Left colon (tissue), 2 donors: ENCODE measurements at regions not wholly inside any gene's neighbourhood (a gene's known extent, or its start where the extent isn't known, plus 50 kb on each side); places are given as distances from the start of the nearest gene placed in this dataset.
"Not testable (repeated sequence)": the region's sequence is repeated elsewhere in the genome, so short reads cannot be mapped to it uniquely, and the experiment has no call there.

Experiments used
- ATAC-seq: fragments of 200-7000 bp; cut with Tn5 transposase; one replicate; pipeline ENCODE4 v1.9.1; 2020; ENCODE audit warnings: mild to moderate bottlenecking, moderate library complexity
- DNase-seq, 2 donors: peaks; one replicate each; pipeline ENCODE4 v3.0.0-alpha.2; 2020
- intact Hi-C, 2 donors: fragments of 100-400 bp; cut with DNase I in 1 of 2; cut with micrococcal nuclease in 1 of 2; formaldehyde crosslinking; loops; one replicate each; pipeline versions ENCODE4 v1.11.2 to v1.14.0; 2022; cut with DNase I, micrococcal nuclease
- donor health status: DM: no; HTN: no; CAD: no.
- donor health status: DM: yes; HTN: yes; CAD: no.

- ATAC-seq, DNase-seq, intact Hi-C loops: not testable (repeated sequence)
Observed at GRCh38 chr5:21494033-21494432, 1359.1 kb downstream of the CDH12 start.

GRCh38 chr5:21491182-21491581 is 1362.0 kb downstream of the CDH12 start:
- intact Hi-C loops, ATAC-seq, DNase-seq: not testable (repeated sequence)

- ATAC-seq, intact Hi-C loops, DNase-seq: not testable (repeated sequence)
Observed at GRCh38 chr5:21488828-21489227, 1364.3 kb downstream of the CDH12 start.

- ATAC-seq, intact Hi-C loops, DNase-seq: not testable (repeated sequence)
Observed at GRCh38 chr5:21485458-21486000, 1367.6 kb downstream of the CDH12 start.

GRCh38 chr5:21484498-21484889 is 1368.7 kb downstream of the CDH12 start:
- ATAC-seq, intact Hi-C loops: not testable (repeated sequence)
- peak in 1 of 2 donors; percentile 46 for DNase-seq

- DNase-seq, ATAC-seq, intact Hi-C loops: not testable (repeated sequence)
Observed at GRCh38 chr5:21483790-21484497, 1369.2 kb downstream of the CDH12 start.

- peak in 1 of 2 donors; percentile 50 for DNase-seq
- ATAC-seq, result not testable (repeated sequence)
Observed at GRCh38 chr5:21482983-21483650, 1370.0 kb downstream of the CDH12 start.

GRCh38 chr5:21482522-21482921 is 1370.6 kb downstream of the CDH12 start:
- intact Hi-C loops, ATAC-seq: not testable (repeated sequence)
- peak in 1 of 2 donors; percentile 51 for DNase-seq

More at GRCh38 chr5:21482983-21483650, 1370.0 kb downstream of the CDH12 start:
- intact Hi-C loops, result not testable (repeated sequence)

GRCh38 chr5:21481320-21482270 is 1371.5 kb downstream of the CDH12 start:
- DNase-seq, intact Hi-C loops, ATAC-seq: not testable (repeated sequence)

- intact Hi-C loops, DNase-seq, ATAC-seq: not testable (repeated sequence)
Observed at GRCh38 chr5:21480054-21480453, 1373.1 kb downstream of the CDH12 start.

GRCh38 chr5:21473981-21474380 is 1379.2 kb downstream of the CDH12 start:
- ATAC-seq, intact Hi-C loops, DNase-seq: not testable (repeated sequence)

- intact Hi-C loops, ATAC-seq, DNase-seq: not testable (repeated sequence)
Observed at GRCh38 chr5:21473436-21473835, 1379.7 kb downstream of the CDH12 start.

GRCh38 chr5:21471691-21472090 is 1381.5 kb downstream of the CDH12 start:
- DNase-seq, ATAC-seq, intact Hi-C loops: not testable (repeated sequence)

- intact Hi-C loops, result not testable (repeated sequence)
Observed at GRCh38 chr5:21469523-21470101, 1383.5 kb downstream of the CDH12 start.

GRCh38 chr5:21467544-21467943 is 1385.6 kb downstream of the CDH12 start:
- DNase-seq, ATAC-seq, intact Hi-C loops: not testable (repeated sequence)

More at GRCh38 chr5:21469523-21470101, 1383.5 kb downstream of the CDH12 start:
- ATAC-seq, DNase-seq: not testable (repeated sequence)

GRCh38 chr5:21459744-21460073 is 1393.4 kb downstream of the CDH12 start:
- ATAC-seq, result peak; percentile 50

GRCh38 chr5:21452449-21452848 is 1400.7 kb downstream of the CDH12 start:
- ATAC-seq (no peak), DNase-seq (no peak)
- intact Hi-C loops, result no loop called here

More at GRCh38 chr5:21459744-21460073, 1393.4 kb downstream of the CDH12 start:
- DNase-seq, intact Hi-C loops: not testable (repeated sequence)

- intact Hi-C loops, result no loop called here
- ATAC-seq (no peak), DNase-seq (no peak)
Observed at GRCh38 chr5:21432646-21433045, 1420.5 kb downstream of the CDH12 start.
